HG02759 (cell line): ENCODE measurements at regions not wholly inside any gene's neighbourhood (a gene's known extent, or its start where the extent isn't known, plus 50 kb on each side); places are given as distances from the start of the nearest gene placed in this dataset.

Source experiments
- ATAC-seq: cut with Tn5 transposase; IDR thresholded peaks from one replicate; pipeline ENCODE4 v1.9.1; 2021; ENCODE audit warnings: mild to moderate bottlenecking, moderate library complexity; ENCODE audit not compliant: unreplicated experiment

DNA sequence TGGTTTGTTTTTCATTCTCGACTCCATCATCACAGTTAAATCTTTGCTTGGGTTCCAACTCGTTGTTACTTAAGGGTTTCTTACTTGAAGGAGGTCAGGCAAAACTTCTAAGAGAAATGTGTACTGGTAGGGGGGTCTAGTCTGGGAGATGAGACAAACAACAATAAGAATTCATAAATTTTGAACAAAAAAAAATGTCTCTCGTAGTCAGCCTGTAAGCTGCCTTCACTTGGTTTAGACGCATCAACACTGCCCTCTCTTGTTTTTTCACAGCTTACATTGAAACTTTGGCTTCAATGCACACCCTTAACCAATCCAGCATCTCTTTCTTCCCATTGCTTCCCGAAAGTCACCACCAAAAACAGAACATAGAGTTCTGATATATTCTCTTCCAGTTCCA, 576.4 kb upstream of the PIK3C3 start:
- no peak for ATAC-seq

DNA sequence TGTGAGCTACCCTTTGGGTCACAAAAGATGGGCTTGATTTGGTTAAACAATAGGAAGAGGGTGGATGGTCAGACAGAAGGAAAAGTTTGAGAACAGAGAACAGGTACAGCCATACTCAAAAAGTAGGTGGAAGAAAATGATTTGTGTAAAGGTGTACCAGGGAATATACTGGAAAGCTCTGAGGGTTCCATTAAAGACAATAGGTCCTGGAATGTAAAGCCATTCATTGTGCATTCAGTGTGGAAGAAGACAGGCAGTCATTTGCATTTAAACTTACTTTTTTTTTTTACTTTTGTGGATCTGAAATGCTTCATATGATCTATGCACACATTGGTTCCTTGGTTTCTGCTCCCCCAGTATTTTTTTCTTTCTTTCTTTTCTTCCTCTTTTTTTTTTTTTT, 581.4 kb upstream of the PIK3C3 start:
- ATAC-seq = no peak

DNA sequence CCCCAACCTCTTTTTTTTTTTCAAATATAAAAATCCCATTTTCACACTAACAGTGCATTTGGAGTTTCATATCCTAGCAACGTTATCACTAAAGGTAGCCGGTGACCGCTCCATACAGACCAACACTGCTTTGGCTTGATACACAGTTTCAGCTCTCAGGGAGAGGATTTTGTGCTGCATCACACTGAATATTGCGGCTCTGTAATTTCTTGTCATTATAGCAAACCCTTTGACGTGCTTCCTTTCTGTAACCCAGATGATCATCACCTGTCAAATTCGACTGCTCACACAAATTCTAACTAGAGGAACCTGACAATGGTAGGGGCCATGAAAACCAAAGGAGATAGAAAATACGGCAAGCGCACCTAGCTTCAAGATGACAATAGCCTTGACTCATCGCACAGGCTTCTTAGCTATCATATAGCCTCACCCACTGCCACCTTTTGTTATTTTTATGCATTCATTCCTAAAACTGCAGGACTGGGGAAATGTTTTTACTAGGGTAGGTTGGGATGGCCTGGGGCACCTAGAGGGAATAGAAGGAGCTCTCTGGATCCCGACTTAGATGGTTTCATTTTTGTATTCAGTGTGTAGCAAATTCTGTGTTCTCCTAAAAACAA, 582.9 kb upstream of the PIK3C3 start:
- ATAC-seq = no peak

DNA sequence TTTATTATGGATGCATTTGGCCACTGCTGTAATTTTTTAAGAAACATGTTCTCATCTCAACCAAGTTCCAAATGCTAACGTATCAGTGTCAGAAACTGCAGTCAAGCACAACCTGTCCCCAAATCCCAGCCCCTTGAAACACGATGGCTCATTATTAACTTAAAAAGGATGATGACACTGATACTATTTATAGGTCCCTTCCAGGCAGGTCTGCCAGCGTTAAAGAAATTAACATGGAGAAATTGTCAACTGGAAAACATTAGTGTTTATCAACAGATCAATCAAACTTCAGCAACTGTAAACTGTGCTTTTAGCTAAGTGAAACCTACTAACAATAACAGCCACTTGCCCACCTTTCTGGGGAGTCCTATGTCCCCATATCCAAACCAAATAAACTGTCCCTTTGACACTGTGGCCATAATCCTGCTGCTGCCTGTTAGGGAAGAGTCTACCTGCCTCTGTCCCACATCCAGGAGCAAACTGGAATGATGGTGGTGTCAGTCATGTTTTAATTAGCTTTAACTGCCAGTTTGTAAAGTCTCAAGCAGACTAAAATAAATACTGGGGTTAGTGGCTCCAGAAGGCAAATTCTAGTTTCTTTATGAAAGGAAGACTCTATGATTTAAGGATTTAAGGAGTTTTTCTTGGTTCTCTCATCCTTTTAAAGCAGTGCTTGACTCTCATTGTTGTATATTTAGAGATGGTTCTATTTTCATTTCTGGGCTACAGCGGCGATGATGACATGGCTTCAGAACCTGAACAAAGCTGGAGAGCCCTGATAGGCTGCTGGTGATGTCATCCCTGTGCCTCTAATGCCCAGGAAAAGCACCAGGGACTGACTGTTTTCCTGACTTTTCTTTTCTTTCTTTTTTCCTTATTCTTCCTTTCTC, 583.6 kb upstream of the PIK3C3 start:
- ATAC-seq = no peak

DNA sequence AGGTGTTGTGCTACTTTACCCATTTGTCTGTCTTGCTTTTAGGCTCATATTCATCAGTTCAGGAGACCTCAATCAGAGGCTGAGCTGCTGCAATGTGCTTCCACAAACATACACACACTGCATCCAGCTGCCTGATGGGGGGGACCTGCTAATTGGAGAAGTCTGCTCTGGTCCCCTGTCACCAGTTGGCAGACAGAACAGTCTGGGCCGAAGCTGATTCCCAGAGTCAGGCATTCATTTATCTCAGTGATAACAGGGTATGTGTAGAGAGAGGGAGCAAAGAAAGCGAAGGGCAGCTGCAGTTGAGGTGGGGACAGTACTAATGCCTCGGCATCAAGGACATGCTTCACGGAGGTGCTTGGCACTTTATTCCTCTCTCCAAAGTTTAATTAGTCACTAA, 584.3 kb upstream of the PIK3C3 start:
- ATAC-seq = no peak

GRCh38 chr18:41357708-41358107, 597.3 kb upstream of the PIK3C3 start:
- ATAC-seq = no peak

DNA sequence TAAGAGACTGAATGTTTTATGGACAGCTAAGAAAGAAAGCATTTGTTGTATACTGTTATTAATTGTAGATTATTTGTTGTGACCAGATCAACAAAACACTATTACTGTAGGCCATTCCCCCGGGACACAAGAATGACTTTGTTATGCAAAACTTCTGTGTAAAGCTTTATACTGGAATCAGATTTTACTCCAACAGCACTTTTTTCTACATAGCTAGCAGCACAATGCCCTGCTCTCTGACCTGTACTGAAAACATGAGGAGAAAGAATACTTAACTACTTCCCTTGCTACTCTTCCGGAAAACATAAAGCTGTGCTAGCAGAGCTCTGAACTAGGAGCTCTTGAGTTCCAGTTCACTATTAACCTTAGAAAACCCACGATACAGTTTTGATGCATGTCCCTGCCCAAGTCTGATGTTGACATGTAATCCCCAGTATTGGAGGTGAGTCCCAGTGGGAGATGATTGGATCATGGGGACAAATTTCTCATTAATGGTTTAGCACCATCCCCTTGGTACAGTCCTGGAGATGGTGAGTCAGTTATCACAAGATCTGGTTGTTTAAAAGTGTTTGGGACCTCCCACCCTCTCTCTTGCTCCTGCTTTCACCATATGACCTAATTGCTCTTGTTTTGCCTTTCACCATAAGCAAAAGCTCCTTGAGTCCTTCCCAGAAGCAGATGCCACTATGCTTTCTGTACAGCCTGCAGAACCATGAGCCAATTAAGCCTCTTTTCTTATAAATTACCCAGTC, 601.1 kb upstream of the PIK3C3 start:
- no peak for ATAC-seq

DNA sequence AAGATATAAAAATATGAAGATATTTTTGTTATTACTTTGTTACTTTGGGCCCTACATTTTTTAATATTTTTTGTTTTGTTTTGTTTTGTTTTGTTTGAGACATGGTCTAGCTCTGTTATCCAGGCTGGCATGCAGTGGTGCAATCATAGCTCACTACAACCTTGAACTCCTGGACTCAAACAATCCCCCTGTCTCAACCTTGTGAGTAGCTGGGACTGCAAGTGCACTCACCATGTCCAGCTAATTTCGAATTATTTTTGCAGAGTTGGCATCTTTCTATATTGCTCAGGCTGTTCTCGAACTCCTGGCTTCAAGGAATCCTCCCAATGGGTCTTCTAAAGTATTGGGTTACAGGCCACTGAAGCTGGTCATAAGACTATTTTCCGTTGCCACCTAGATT, 603.6 kb upstream of the PIK3C3 start:
- ATAC-seq = no peak

GRCh38 chr18:41347057-41347456, 608.0 kb upstream of the PIK3C3 start:
- no peak for ATAC-seq

DNA sequence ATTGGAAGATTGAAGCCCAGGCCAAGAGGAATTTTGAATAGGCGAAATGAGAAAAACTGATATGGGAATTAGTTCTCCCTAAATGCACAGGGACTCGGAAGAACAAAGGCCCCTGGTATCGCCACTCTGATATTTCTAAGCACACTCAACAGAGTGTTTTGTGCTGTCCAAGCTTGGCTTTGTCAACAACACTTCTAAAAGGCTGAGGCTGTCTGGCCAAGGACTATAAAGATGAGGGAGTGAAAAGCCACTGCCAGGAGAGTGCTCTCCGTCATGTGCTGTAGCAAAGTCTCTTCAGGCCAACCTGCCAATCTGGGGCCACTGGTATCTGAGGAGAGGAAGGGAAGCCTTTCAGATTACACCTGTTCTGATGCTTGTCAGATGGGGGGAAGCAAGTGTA, 611.2 kb upstream of the PIK3C3 start:
- ATAC-seq = no peak

DNA sequence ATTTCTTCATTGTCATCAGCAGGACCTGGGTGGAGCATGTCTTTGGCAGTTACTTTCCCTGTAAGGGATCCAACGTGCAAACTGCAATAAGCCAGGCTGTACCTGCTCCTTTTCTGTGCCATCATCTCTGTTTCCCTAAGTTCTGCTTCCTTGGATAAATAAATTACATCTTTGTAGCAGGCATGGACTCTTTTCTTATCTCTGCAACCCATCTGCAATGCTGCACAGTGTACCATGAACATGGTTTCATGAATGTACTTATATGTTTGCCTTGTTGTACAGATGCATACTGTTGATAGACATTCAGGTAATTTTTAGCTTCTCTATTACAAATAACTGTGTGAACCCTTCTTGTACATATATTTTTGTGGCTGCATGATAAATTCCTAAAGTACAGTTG, 616.7 kb upstream of the PIK3C3 start:
- no peak for ATAC-seq

DNA sequence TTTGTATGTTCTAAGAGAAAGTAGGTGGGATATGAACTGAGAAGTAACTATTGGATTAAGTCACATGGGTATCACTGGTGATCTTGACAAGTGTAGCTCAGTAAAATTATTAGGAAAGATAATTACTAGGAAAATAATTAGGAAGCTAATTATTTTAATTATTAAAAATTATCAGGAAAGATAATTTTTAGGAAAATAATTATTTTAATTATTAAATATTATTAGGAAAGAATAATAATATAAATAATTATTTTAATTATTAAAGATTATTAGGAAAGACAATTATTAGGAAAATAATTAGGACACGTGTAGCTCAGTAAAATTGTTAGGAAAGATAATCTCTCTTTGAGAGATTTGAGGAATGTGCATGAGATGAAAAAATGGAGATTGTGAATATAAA, 623.4 kb upstream of the PIK3C3 start:
- ATAC-seq = no peak

GRCh38 chr18:41326311-41326710, 628.7 kb upstream of the PIK3C3 start:
- no peak for ATAC-seq

DNA sequence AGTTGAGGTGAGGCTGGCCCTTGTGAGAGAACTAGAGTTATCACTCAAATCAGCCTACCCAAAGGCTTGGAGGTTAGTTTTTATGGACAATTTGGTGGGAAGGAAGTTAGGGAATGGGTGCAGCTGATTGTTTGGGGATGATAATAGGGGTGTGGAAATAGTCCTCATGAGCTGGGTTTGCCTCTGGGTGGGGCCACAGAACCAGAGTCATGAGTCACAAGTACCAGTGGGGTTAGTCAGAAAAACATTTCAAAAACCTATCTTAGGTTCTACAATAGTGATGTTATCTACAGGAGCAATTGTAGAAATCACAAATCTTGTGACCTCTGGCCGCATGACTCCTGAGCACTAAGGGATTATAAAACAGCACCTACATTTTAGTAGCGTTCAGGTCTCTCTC, 630.1 kb upstream of the PIK3C3 start:
- ATAC-seq = no peak

DNA sequence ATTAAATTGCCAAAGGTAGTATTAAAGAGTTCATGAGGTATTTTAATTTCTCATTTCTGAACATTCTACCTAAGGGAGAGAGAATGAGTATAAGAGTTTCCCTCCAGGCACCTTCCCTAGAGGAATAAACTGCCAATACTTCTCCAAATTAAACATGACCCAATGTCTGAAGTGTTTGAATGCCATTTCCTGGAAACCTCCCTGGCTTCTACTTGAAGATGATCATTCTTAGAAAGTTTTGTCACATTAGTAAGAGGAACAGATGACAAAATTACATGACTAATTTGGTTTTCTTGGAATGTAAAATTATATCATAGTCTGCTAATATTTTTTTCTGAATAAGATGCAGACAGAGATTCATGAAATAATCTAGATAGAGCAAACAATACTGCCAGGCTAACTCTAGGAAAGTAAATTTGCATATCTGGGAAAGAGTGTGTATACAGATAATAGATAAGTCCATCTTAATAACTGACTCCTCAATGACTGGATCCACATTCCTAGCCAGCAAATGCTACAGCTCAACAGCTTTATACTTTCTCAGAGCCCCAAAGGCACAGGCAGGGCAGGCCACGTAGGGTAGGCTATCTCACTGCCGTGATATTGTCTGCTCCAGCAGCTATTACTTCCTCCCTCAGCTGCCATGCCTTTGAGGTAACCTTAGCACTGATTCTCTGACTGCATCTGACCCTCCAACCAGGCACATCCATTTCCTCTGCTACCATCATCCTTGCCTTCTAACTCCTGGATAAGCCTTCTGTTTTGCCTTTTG, 630.8 kb upstream of the PIK3C3 start:
- no peak for ATAC-seq

DNA sequence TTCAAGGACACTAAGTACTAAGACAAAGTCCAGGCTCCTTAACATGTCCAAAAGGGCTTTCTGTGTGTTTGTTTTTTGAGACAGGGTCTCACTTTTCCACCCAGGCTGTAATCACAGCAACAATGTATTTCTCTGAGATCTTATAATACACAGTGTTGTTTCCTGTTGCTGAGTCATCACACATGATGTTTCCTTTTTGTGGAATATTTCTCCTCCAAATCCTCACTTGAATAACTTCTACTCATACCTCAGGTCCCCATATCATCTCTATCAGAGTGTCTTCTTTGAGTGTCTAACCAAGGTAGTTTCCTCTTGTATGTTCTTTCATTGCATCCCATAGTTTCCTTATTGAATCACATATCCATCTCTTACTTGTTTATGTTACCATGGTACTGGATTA, 632.0 kb upstream of the PIK3C3 start:
- no peak for ATAC-seq

DNA sequence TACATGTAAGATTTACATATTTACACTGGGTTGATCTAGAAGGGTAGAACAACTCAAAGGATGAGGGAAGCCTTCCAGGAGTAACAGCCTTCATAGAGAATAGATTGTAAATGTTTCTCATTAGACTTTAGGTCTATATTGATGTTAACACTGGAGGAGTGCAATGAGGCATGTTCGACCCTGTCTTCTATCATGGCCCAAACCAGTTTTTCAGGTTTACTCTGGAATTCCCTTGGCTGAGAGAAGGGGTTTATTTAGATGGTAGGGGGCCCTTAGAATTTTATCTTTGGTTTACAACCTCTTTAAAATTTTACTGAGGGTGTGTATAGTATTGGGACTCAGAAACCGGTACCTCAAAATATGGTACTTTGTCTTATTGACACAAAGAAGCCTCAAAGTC, 634.9 kb upstream of the PIK3C3 start:
- no peak for ATAC-seq

DNA sequence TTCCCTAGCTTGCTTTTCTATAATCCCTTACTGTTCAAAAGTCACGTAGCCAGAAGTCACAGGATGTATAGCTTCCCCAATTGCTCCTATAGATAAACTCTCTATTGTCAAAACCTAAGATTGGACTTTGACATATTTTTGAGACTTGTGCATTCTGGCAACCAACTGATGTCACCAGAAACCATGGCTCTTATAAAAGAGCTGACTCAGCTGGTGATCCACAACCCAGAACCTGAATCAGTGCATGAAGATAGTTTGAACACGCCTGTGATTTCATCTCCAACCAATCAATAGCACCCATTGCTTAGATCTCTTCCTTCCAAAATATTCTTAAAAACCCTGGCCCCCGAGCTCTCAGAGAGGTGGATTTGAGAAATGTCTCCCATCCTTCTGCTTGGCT, 639.9 kb upstream of the PIK3C3 start:
- no peak for ATAC-seq

- ATAC-seq = no peak
Observed at GRCh38 chr18:41311571-41312547, 643.2 kb upstream of the PIK3C3 start.

DNA sequence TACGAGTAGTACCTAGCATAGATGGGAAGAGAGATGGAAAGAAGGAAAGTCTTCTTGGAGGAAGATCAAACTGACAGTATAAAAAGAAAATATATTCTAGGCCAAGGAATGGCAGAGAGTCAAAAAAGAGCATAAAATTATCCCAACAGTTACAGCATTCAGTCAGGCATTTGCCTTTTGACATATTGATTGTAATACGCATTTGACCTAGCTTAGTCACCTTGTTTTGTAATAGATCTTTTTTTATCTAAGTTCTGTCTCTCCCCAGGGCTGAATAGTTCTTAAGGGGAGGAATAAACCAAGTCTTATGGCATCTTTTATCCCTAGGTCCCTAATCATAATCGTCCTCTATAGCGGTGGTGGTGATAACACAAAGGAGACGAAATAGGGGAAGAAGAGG, 657.3 kb upstream of the PIK3C3 start:
- no peak for ATAC-seq
